Muscle of back (tissue), 3 donors: ENCODE measurements at regions not wholly inside any gene's neighbourhood (a gene's known extent, or its start where the extent isn't known, plus 50 kb on each side); places are given as distances from the start of the nearest gene placed in this dataset.
A peak's percentile ranks its signal among the peaks of the same experiment; 100 is the strongest.
"Not testable (repeated sequence)": the region's sequence is repeated elsewhere in the genome, so short reads cannot be mapped to it uniquely, and the experiment has no call there.

Source experiments
- DNase-seq, 3 donors: peaks; one replicate each; pipeline versions ENCODE4 v3.0.0 to v3.0.0-alpha.2; 2013

GRCh38 chr5:174916924-174917323 is 192.5 kb downstream of the MSX2 start:
- DNase-seq: not testable (repeated sequence)

- DNase-seq: no peak
Measured at GRCh38 chr5:174916227-174916626, 191.8 kb downstream of the MSX2 start.

- no peak for DNase-seq
Measured at GRCh38 chr5:174911118-174911517, 186.7 kb downstream of the MSX2 start.

GRCh38 chr5:174910245-174910737 is 185.9 kb downstream of the MSX2 start:
- peak; percentile 31 to 65 (median 62) for DNase-seq

- DNase-seq: no peak
Measured at GRCh38 chr5:174903172-174903732, 178.9 kb downstream of the MSX2 start.

- DNase-seq: no peak
Measured at GRCh38 chr5:174901336-174901735, 177.0 kb downstream of the MSX2 start.

- no peak for DNase-seq
Measured at GRCh38 chr5:174900240-174900865, 176.0 kb downstream of the MSX2 start.

GRCh38 chr5:174897281-174897950 is 173.0 kb downstream of the MSX2 start:
- DNase-seq: no peak

GRCh38 chr5:174895360-174895759 is 171.0 kb downstream of the MSX2 start:
- DNase-seq: no peak

GRCh38 chr5:174892742-174893141 is 168.4 kb downstream of the MSX2 start:
- DNase-seq: no peak

- not testable (repeated sequence) for DNase-seq
Measured at GRCh38 chr5:174880412-174881200, 156.2 kb downstream of the MSX2 start.

GRCh38 chr5:174877987-174878386 is 153.6 kb downstream of the MSX2 start:
- no peak for DNase-seq

- DNase-seq: no peak
Measured at GRCh38 chr5:174872271-174872670, 147.9 kb downstream of the MSX2 start.

GRCh38 chr5:174852143-174852542 is 127.8 kb downstream of the MSX2 start:
- peak in 1 of 3 donors; percentile 27 for DNase-seq

GRCh38 chr5:174850565-174851169 is 126.3 kb downstream of the MSX2 start:
- no peak for DNase-seq

GRCh38 chr5:174849426-174849825 is 125.0 kb downstream of the MSX2 start:
- no peak for DNase-seq

- DNase-seq: peak in 1 of 3 donors; percentile 42
Measured at GRCh38 chr5:174844971-174845370, 120.6 kb downstream of the MSX2 start.

GRCh38 chr5:174843263-174844250 is 119.2 kb downstream of the MSX2 start:
- DNase-seq: peak; percentile 32 to 72 (median 59)

- no peak for DNase-seq
Measured at GRCh38 chr5:174840435-174840834, 116.1 kb downstream of the MSX2 start.

- no peak for DNase-seq
Measured at GRCh38 chr5:174839196-174839595, 114.8 kb downstream of the MSX2 start.
